GM12878 (cell line): ENCODE measurements at regions not wholly inside any gene's neighbourhood (a gene's known extent, or its start where the extent isn't known, plus 50 kb on each side); places are given as distances from the start of the nearest gene placed in this dataset.

Experiments used
- ATAC-seq: fragments of 200-7000 bp; cut with Tn5 transposase; 3 replicates; pipeline ENCODE4 v1.9.1; 2020; ENCODE audit warnings: mild to moderate bottlenecking, moderate library complexity
- BruUV-seq: library from RNA; stranded (reverse); fragments of 400-500 nt; replicated peaks from 2 replicates; lab custom pipeline; 2021; lab: Mats Ljungman, UMichigan
- CTCF ChIA-PET: fragments of 300-600 bp; sonication (Branson Sonifier 250); formaldehyde crosslinking; extraction: SDS; loops from one replicate; lab custom pipeline; 2021; ENCODE audit warnings: inconsistent platforms; lab: Yijun Ruan, JAX
- POLR2A ChIA-PET: fragments of 350-600 bp; formaldehyde crosslinking; extraction: SDS; loops from one replicate; lab custom pipeline; 2021; ENCODE audit warnings: inconsistent platforms; lab: Charles Lee
- RAD21 ChIA-PET: fragments of 300-600 bp; sonication (Branson Sonifier 250); formaldehyde crosslinking; loops from one replicate; lab custom pipeline; 2023; ENCODE audit warnings: antibody characterized with exemption; ENCODE audit not compliant: unreplicated experiment; lab: Charles Lee
- SMC1A ChIA-PET: fragments of 300-600 bp; sonication (Branson Sonifier 250); formaldehyde crosslinking; loops from one replicate; lab custom pipeline; 2023; ENCODE audit not compliant: unreplicated experiment, uncharacterized antibody; lab: Charles Lee
- DNase-seq: peaks from one replicate; pipeline ENCODE4 v3.0.0-alpha.2; 2011; ENCODE audit warnings: low read depth, low spot score
- FAIRE-seq: peaks from 3 replicates; lab custom pipeline; 2011; peaks lifted over from hg19 to GRCh38; lab: Jason Lieb, UNC
- H2AFZ ChIP-seq: 2 replicates; pipeline ENCODE4 v1.6.0; 2011; ENCODE audit warnings: low read depth, low read length, control low read depth; ENCODE audit not compliant: control insufficient read depth
- H3K27ac ChIP-seq: 2 replicates; pipeline ENCODE4 v1.5.1; 2011; ENCODE audit warnings: control low read depth; ENCODE audit not compliant: control insufficient read depth, insufficient read depth
- H3K27me3 ChIP-seq, 2 experiments: replicated peaks in 1 of 2; 2 replicates each; pipeline versions ENCODE4 v1.6.0 to v1.6.1; 2011; ENCODE audit warnings: low read length in 1 of 2; ENCODE audit not compliant: control insufficient read depth in 2 of 2, insufficient read depth in 2 of 2
- H3K36me3 ChIP-seq, 2 experiments: 2 replicates each; pipeline ENCODE4 v1.5.1; 2011; ENCODE audit warnings: low read length in 1 of 2; ENCODE audit not compliant: control insufficient read depth in 2 of 2, insufficient read depth in 2 of 2
- H3K4me1 ChIP-seq: 2 replicates; pipeline ENCODE4 v1.6.1; 2011; ENCODE audit warnings: mild to moderate bottlenecking, low read length, moderate library complexity, mixed read lengths; ENCODE audit not compliant: control insufficient read depth, insufficient read depth
- H3K4me2 ChIP-seq: 2 replicates; pipeline ENCODE4 v1.6.0; 2011; ENCODE audit warnings: control low read depth; ENCODE audit not compliant: control insufficient read depth, insufficient read depth
- H3K4me3 ChIP-seq: fragments of 200-600 bp; sonication (generic); 2 replicates; pipeline ENCODE4 v1.5.1; 2016
- H3K79me2 ChIP-seq: 2 replicates; pipeline ENCODE4 v1.6.0; 2011; ENCODE audit warnings: low read length; ENCODE audit not compliant: control insufficient read depth, insufficient read depth
- H3K9ac ChIP-seq: 2 replicates; pipeline ENCODE4 v1.8.0; 2011; ENCODE audit warnings: low read length, control low read depth, mixed read lengths; ENCODE audit not compliant: control insufficient read depth, insufficient read depth
- H3K9me3 ChIP-seq: replicated peaks from 3 replicates; pipeline ENCODE4 v1.5.1; 2011; ENCODE audit warnings: mild to moderate bottlenecking, low read length; ENCODE audit not compliant: control insufficient read depth, insufficient read depth
- H4K20me1 ChIP-seq: 2 replicates; pipeline ENCODE4 v1.6.0; 2011; ENCODE audit not compliant: control insufficient read depth, insufficient read depth
- BRCA1 ChIP-seq: IDR thresholded peaks from 2 replicates; pipeline ENCODE4 v1.6.1; 2011; ENCODE audit warnings: low read depth, low read length, improper control_type of control experiment
- CHD1 ChIP-seq: IDR thresholded peaks from 2 replicates; pipeline ENCODE4 v1.6.1; 2012; ENCODE audit warnings: low read depth, low read length, improper control_type of control experiment
- CREM ChIP-seq: IDR thresholded peaks from 2 replicates; pipeline ENCODE4 v1.6.1; 2014; ENCODE audit warnings: antibody characterized with exemption, low read depth
- GATAD2B ChIP-seq: fragments of 450-650 bp; conservative IDR thresholded peaks from 2 replicates; pipeline ENCODE4 v1.6.1; 2017; ENCODE audit warnings: low read depth, mild to moderate bottlenecking, moderate library complexity
- MEF2A ChIP-seq: IDR thresholded peaks from 2 replicates; pipeline ENCODE4 v1.6.1; 2011; ENCODE audit warnings: low read depth, mild to moderate bottlenecking, low read length, moderate library complexity; ENCODE audit not compliant: insufficient read depth
- MLLT1 ChIP-seq: fragments of 450-650 bp; IDR thresholded peaks from 2 replicates; pipeline ENCODE4 v1.6.1; 2016; ENCODE audit warnings: mild to moderate bottlenecking
- NBN ChIP-seq: fragments of 450-650 bp; IDR thresholded peaks from 2 replicates; pipeline ENCODE4 v1.6.1; 2016
- NFYA ChIP-seq: IDR thresholded peaks from 2 replicates; pipeline ENCODE4 v1.6.1; 2011; ENCODE audit warnings: low read depth, mild to moderate bottlenecking, low read length, improper control_type of control experiment, borderline replicate concordance
- PRDM15 ChIP-seq: fragments of 450-650 bp; formaldehyde crosslinking; IDR thresholded peaks from 2 replicates; pipeline ENCODE4 v1.4.0; 2020; ENCODE audit warnings: mild to moderate bottlenecking, moderate library complexity
- RAD21 ChIP-seq: IDR thresholded peaks from 2 replicates; pipeline ENCODE4 v1.6.1; 2011; ENCODE audit warnings: mild to moderate bottlenecking, low read depth, low read length, moderate library complexity; ENCODE audit not compliant: insufficient read depth
- SMARCA5 ChIP-seq: fragments of 450-650 bp; IDR thresholded peaks from 2 replicates; pipeline ENCODE4 v1.6.1; 2017; ENCODE audit warnings: mild to moderate bottlenecking
- TCF12 ChIP-seq: IDR thresholded peaks from 2 replicates; pipeline ENCODE4 v1.6.1; 2011; ENCODE audit warnings: low read depth, mild to moderate bottlenecking, low read length
- TCF3 ChIP-seq: IDR thresholded peaks from 2 replicates; pipeline ENCODE4 v1.6.1; 2012; ENCODE audit warnings: low read depth, mild to moderate bottlenecking, low read length, borderline replicate concordance; ENCODE audit not compliant: insufficient read depth
- USF1 ChIP-seq: IDR thresholded peaks from 2 replicates; pipeline ENCODE4 v1.6.1; 2011; ENCODE audit warnings: borderline replicate concordance, low read depth, mild to moderate bottlenecking, moderate library complexity, mixed read lengths, low read length; ENCODE audit not compliant: insufficient read depth; ENCODE audit errors: extremely low read length
- ZNF217 ChIP-seq: fragments of 450-650 bp; IDR thresholded peaks from 2 replicates; pipeline ENCODE4 v1.6.1; 2017; ENCODE audit warnings: antibody characterized with exemption, mild to moderate bottlenecking
- ZNF384 ChIP-seq: IDR thresholded peaks from 2 replicates; pipeline ENCODE4 v1.6.1; 2012; ENCODE audit warnings: low read depth, mild to moderate bottlenecking, low read length, improper control_type of control experiment, borderline replicate concordance
- ZNF622 ChIP-seq: fragments of 450-650 bp; IDR thresholded peaks from 2 replicates; pipeline ENCODE4 v1.6.1; 2017; ENCODE audit warnings: mild to moderate bottlenecking, inconsistent platforms
- WGBS: methylation state at CpG from one replicate; pipeline ENCODE4 v1.1.6; 2016; ENCODE audit warnings: low lambda C conversion rate; ENCODE audit not compliant: insufficient replicate concordance, insufficient coverage; ENCODE audit errors: missing lambda C conversion rate; 5-methylcytosine and 5-hydroxymethylcytosine counted together
- in situ Hi-C: fragments of 300-500 bp; cut with MboI; formaldehyde crosslinking; loops from 9 replicates; pipeline ENCODE4 v1.14.3; 2018; ENCODE audit warnings: mixed read lengths
- intact Hi-C: fragments of 100-400 bp; cut with micrococcal nuclease; formaldehyde crosslinking; loops from one replicate; pipeline ENCODE4 v1.14.2; 2022; ENCODE audit not compliant: unreplicated experiment

- no peak overlapping the region for H2AFZ ChIP-seq
- no peak overlapping the region for H3K9ac ChIP-seq
- H3K4me3 ChIP-seq, result no peak overlapping the region
- H3K4me1 ChIP-seq, result no peaks in the 10 kb centered on the region
- H3K79me2 ChIP-seq, result no peaks in the 10 kb centered on the region
- in situ Hi-C loops, result no loop called here
- no peaks in the 10 kb centered on the region; a peak in 1 of 4 replicates for H3K27me3 ChIP-seq
- no peaks in the 10 kb centered on the region for H3K9me3 ChIP-seq
- DNase-seq (no peak), ATAC-seq (no peak), FAIRE-seq (no peak)
- 49% methylated on average over 12 of the region's 12 CpGs for WGBS
- H4K20me1 ChIP-seq, result no peaks in the 10 kb centered on the region
- TF ChIP-seq SMARCA5, result no peak
- no peak for TF ChIP-seq USF1
- no peak for TF ChIP-seq RAD21
- TF ChIP-seq PRDM15, result no peak
- TF ChIP-seq ZNF384, result no peak
- TF ChIP-seq TCF12, result no peak
- TF ChIP-seq ZNF217, result no peak
- no peak for TF ChIP-seq TCF3
- TF ChIP-seq BRCA1, result no peak
- no peak for TF ChIP-seq NBN
- no peak for TF ChIP-seq CHD1
- TF ChIP-seq MLLT1, result no peak
- no peak for TF ChIP-seq ZNF622
- no peak for TF ChIP-seq CREM
- TF ChIP-seq MEF2A, result no peak
- TF ChIP-seq GATAD2B, result no peak
- no peak for TF ChIP-seq NFYA
- ChIA-PET SMC1A (interaction anchor here (1.1 to 1.4 kb wide), 2 partner anchors 9 to 20 kb away, joined by 3 read pairs; no protein-coding TSS in a partner anchor), RAD21 (no interaction called here), POLR2A (no interaction called here), CTCF (no interaction called here)
- H3K27ac ChIP-seq, result no peak overlapping the region
- H3K36me3 ChIP-seq, result no peaks in the 10 kb centered on the region
- H3K4me2 ChIP-seq, result no peak overlapping the region
- intact Hi-C loops, result no loop called here
- no TSS peak for BruUV-seq
Observed at GRCh38 chr2:8595428-8595805, 86.4 kb upstream of the ID2 start.
